GM21447 (cell line): ENCODE measurements at regions not wholly inside any gene's neighbourhood (a gene's known extent, or its start where the extent isn't known, plus 50 kb on each side); places are given as distances from the start of the nearest gene placed in this dataset.

Source experiments
- ATAC-seq: cut with Tn5 transposase; IDR thresholded peaks from one replicate; pipeline ENCODE4 v1.9.1; 2021; ENCODE audit not compliant: unreplicated experiment

DNA sequence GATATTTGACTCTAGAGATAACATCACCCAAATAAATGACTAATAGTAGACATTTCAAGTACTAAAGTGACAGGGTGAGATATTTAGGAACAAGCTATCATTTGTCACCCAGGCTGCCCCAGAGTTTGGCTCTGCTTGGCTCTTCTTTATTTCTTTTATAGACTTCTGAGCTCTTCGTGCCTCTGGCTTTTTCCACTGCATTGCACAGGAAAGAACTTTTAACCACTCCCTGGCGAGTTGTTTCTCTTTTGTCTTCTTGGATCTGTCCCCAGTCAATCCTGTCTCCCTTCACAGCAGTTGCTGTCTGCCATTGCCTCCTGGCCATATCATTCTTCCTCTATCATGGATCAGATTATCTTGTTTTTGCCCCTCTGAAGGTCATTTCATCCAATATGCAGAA is 339.2 kb upstream of the DCBLD2 start:
- ATAC-seq: no peak

DNA sequence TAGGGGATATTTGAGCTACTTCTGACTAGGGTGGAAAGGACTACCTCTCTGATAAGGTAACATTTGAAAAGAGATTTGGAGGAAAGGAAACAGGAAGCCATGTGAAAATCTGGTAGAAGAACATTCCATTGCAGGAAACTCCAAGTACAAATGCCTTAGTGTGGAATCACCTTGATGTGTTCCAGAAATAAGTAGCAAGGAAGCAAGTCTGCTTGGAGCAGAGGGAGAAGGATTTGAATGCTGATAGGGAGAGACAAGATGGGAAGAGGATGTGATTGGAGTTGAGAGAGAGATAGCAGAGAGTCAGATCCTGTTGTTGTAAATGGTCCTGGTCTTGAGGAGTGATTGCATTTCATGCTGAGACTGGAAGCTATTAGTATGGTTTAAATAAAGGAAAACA is 335.1 kb upstream of the DCBLD2 start:
- no peak for ATAC-seq

DNA sequence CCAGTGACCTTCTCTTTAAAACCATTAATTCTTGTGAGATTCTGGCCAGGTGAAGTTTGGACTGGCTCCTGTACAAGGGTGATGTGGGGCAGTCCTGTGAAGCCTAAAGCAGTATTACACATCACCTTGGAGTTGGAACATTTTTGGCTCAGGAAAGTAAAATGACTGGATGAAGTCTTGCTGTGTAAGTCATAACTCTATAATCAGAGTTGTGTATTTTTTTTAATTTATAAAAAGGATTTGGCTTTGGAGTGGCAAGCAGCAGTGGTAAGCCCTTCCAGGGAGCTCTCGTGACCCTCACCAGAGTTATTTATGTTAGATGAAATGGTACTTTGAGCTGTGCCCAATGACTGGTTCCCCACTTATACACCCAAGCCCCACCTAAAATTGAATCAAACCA is 331.2 kb upstream of the DCBLD2 start:
- ATAC-seq: no peak

DNA sequence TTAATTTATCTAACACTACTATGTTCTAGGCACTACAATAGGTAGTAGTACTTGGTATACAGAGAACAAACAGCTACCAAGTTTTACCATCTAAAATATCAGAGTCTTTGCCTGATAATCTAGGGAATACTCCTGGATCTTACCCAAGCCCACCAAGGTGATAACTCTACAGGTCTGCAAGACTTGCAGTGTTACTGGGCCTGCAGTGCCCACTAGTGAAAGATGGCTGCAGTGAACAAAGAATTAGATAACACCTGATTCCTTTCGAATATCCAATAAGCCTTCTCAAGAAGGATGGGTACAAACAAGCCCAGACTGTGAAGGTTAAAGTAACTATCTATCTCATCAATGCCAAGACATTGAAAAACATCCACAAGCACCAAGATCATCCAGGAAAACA is 317.0 kb upstream of the DCBLD2 start:
- ATAC-seq: no peak

DNA sequence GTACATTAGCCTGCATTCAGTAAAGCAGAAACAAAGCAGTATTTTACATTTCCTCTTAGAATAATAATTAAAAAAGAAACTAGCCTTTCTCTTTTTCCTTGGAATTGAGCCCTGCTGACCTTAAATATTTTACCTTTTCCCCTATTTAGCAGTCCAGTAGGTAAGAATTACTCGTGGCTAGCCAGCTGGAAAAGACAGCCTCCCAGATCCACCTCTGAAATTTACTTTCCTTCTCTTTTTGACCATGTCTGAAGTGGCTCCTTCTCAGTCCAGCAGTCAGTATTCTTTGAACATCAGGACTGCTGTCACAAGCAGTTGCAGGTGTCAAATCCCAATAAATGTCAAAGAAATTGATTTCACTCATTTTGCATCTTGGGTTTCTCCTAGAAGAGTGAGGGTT is 311.5 kb upstream of the DCBLD2 start:
- ATAC-seq: no peak

DNA sequence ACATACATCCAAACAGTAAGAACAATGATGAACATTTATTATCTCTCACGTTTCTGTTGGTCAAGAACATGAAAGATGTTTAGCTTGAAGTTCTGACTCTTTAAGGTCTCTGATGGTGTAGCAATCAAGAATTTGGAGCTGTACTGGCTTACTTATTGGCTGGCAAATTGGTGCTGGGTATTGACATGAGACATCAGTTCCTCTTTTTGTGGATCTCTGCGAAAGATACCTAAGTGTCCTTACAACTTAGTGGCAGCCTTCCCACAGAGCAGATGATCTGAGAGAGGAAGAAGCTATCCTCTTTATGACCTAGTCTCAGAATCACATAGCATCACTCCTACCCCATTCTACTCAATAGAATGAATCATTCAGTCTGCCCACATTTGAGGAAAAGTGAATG is 309.8 kb upstream of the DCBLD2 start:
- ATAC-seq: no peak

DNA sequence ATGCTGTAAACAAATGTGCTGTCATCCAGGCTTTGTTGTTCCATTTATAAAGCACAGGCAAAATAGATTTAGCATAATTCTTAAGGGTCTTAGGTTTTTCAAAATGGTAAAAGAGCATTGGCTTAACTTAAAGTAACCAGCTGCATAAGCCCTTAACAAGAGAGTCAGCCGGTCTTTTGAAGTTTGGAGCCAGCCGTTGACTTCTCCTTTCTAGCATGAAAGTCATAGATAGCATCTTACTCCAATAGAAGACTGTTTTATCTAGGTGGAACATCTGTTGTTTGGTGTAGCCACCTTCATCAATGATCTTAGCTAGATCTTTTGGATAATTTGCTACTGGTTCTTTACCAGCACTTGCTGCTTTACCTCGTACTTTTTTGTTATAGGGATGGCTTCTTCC is 297.5 kb upstream of the DCBLD2 start:
- no peak for ATAC-seq

DNA sequence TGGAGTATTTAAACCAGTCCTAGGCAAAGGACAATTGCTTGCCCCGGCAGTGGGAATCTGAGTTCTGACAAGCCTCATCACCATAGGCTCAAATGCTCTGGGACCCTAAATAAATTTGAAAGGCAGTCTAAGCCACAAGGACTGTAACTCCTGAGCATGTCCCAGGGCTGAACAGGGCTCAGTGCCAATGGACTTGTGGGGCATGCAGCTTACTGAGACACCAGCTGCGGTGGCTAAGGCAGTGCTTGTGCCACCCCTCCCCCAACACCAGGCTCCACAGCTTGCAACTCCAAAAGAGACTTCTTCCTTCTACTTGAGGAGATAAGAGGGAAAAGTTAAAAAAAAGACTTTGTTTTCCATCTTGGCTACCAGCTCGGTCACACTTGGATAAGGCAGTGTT is 289.7 kb upstream of the DCBLD2 start:
- ATAC-seq: no peak

DNA sequence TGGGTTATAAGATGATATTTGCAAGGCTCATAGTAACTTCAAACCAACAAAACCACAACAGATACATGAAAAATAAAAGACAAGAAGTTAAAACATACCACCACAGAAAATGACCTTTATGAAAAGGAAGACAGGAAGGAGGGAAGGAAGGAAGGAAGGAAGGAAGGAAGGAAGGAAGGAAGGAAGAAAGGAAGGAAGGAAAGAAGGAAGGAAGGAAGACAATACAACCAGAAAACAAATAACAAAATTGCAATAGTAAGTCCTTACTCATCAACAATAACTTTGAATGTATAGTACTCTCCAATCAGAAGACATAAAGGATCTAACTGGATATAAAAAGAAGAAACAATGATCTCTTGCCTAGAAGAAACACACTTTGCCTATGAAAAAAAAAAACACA is 287.4 kb upstream of the DCBLD2 start:
- ATAC-seq: no peak

DNA sequence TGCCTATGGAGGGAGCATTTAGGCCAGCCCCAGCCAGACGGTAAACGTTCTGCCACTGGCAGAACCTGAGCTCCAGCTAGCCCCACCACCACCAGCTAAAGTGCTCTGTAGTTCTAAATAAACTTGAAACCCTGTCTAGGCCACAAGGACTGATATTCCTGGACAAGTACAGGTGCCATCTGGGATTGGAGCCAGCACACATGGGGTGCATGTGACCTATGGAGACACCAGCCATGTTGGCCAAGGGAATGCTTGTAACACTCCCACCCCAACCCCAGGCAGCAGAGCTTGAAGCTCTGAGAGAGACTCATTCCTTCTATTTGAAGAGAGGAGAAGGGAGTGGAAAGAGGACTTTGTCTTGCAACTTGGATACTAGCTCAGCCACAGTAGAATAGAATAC is 284.5 kb upstream of the DCBLD2 start:
- ATAC-seq: no peak

DNA sequence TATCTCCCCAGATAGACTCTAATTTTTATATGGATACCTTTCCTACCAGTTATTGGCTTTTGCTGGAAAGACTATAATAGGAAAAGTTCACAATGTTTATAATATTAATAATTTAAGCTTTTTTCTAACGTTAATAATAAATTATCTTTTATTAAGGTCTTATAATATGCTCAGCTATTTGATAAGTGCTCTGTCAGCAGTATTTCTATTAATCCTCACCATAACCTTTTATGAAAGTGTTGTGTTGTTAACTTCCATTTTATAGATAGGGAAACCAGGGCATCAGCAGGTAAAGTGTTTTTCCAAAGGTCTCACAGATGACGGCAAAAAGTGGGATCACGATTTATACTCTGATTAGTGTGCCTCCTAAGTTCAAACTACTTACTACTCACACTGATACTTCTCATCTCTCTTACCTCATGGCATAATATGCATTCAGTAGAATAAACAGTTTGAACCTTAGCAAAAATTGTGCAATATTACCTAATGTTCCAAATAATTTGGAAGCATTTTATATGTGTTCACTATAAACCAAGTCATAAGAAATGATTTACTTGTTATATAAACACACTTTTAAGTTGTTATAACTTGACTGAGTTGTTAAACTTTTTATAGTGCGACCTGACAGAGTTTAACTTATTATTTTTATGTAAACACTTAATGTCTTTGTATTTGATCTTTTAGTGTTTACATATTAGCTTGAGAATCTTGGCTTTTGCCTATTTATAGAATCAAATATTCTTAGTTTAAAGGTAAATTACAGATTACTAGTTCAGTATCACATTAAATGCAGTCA is 274.9 kb upstream of the DCBLD2 start:
- no peak for ATAC-seq

DNA sequence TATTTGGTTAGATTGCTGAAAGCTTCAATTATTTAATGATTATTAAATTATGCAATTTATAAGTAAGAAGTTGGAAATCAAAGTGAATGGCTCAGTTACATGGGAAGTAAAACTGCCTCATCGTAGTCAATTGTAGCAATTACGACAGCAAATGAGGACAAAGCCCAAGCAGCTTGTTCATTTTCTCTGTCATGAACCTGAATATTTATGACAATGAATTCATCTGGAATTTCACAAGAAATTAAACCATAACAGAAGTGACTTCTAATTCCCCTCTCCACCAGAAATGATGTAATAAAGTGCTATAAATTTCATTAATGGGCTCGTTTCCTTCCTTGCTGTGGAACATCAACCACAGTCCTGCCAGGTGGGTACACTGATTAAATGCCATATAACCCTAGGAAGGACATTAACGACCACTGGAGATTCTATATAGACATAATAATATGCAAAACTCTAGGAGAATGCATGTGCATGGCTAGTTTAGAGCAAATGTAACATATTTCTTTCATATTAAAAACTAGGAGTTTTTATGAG is 273.8 kb upstream of the DCBLD2 start:
- no peak for ATAC-seq

DNA sequence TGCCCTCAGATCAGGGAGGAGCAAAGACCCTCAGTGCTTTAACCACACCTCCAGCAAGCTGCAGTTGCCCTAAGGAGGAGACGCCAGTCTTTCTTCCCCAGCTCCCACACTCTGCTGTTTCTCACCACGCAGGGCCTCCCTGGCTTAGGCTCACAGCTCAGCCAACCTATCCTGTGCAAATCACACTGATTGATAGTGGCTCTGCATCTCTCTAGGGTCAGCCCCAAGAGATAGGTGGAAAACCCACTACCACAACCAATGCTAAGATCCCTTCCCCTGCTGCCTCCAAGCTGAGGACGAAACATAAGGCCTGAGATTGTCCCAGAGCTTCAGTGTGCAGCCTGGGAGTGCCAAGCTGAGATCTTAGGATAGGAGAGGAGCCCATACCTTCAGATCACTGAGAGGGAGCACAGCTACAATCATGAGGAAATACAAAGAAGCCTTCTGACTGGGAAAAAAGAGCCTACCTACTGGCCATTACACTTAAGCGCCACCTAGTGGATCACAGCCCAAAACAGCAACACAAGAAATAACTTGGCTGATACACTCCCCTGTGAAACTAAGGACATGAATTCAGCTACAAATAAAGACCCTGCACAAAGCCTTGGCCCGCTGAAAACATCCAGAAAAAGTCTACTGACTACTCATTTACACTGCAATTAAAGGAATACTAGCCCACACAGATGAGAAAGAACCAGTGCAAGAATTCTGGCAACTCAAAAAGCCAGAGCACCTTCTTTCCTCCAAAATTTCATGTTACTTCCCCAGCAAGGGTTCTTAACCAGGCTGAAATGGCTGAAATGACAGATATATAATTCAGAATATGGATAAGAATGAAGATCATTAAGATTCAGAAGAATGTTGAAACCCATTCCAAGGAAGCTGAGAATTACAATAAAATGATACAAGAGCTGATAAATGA is 271.5 kb upstream of the DCBLD2 start:
- no peak for ATAC-seq

DNA sequence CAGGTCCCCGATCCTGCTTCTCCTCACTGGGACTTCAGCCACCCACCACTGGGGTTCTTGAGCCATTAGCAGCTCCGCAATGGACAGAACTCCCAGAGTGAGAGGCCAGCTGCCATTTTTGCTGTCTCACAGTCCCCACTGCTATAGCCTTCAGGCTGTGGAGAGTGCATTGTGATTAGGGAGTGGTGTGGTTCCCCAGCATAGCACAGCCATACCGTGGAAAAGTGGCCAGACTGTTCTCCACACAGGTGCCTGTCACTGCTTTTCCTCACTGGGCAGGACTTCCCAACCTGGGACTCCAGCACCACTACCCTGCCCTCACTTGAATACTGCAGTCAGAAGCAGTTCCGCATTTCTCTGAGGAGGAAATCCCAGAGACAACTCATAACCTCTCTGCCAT is 270.3 kb upstream of the DCBLD2 start:
- ATAC-seq: no peak

DNA sequence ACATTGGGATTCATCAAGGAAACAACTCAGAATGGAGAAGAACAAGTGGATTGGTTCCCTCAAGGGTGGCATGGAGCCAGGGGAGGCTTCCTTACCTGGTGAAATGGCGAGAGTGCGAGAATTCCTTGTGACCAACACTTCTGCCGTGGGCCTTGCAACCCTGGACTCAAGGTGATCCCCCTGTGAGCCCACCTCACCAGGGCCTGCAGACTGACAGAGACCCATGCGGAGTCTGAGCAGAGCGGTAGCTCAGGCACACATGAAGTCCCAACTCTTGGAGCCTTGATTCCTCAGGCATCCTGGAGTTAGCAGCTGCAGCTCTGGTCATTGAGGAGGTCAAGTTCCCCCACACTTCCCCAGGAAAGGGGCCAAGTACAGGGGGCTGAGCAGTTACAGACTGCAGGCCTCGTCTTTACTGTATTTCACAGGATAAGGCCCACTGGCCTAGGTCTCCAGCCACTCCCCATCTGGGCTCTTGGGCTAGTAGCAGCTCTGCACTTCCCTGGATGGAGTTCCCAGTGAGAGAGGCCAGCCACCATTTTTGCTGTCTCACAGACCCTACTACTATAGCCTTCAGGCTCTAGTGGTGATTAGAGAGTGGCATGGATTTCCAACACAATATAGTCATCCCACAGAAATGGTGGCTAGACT is 269.5 kb upstream of the DCBLD2 start:
- ATAC-seq: no peak

DNA sequence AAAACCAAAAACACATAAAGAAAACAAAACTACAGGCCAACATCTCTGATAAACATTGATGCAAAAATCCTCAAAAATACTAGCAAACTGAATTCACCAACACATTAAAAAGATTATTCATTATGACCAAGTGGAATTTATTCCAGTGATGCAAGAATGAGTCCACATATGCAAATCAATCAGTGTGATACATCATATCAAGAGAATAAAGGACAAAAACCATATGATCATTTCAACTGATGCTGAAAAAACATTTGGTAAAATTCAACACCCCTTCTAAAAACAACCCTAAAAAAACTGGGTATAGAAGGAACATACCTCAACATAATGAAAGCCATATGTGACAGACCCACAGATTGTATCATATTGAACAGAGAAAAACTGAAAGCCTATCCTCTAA is 265.6 kb upstream of the DCBLD2 start:
- no peak for ATAC-seq

DNA sequence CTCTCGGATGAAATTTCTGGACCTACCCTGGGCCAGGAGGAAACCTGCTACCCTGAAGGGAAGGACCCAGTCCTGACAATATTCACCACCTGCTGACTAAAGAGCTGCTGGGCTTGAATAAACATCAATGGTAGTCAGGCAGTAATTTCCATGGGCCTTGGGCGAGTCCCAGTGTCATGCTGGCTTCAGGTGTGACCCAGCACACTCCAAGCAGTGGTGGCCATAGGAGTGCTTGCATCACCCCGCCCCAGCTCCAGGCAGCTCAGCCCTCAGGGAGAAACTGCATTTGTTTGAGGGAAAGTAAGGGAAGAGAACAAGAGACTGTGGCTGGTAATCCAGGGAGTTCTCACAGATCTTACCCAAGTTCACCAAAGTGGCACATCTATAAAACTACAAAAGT is 261.8 kb upstream of the DCBLD2 start:
- ATAC-seq: no peak

DNA sequence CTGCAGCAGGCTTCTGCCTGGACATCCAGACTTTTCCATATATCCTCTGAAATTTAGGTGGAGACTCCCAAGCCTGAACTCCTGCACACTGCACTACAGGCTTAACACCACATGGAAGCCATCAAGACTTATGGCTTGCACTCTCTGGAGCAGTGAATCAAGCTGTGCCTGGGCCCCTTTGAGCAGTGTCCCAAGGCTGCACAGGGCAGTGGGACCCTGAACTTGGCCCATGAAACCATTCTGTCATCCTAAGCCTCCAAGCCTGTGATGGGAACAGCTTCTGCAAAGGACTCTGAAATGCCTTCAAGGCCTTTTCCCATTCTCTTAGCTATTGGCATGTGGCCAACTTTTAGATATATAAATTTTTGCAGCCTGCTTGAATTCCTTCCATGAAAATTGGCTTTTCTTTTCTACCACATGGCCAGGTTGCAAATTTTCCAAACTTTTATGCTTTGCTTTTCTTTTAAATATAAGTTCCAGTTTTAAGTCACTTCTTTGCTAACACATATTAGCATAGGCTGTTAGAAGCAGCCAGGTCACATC is 257.8 kb upstream of the DCBLD2 start:
- ATAC-seq: no peak

DNA sequence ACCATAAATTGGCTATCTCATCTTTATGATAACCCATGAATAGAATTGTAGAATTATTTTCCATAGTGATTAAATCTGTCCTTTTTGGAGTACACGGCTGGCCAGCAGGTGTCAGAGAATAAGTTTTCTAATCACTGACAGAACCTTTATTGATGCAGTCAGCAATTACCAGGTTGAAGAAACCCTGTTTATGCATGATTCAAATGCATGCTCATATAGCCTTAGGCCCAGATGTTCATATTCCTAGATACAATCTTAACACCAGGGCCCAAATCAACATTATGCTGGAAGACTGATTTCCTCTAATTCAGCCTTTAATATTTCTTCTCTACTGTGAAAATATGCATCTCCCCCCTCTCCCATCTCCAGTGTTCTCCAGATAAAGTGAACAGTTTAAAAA is 243.5 kb upstream of the DCBLD2 start:
- no peak for ATAC-seq

DNA sequence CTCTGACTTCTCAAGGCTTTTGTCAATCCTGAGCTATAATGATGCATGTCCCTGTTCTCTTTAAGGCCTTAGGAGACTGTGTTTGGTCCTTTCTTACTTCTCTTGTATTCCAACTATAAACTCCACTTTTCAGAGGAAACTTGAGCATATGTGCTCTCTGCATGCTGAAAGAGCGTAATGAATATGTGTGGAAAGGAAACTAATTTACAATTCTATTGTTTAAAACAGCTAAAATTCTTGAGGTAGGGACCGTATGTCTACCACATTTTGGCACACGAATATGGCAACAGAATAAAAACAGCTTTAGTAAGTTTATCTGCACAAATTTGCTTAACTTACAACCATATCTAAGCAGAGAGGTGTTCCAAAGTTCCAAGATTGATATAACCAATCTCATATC is 242.0 kb upstream of the DCBLD2 start:
- ATAC-seq: no peak

DNA sequence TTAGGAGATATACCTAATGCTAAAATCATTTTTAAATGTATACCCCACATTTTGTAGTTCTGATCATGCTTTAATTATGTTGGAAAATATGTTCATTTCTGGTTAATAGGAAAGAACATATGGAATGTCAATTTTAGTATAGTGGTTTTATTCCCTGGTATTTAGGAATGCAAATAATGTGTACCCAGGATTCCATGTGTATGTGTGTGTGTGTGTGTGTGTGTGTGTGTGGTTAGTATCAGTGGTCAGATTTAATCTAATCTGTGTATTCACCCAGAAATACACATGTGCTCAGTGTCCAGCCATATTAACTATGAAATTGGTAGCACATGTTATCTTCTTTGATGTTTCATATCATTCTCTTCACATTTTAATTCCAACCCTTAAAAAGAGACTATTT is 233.5 kb upstream of the DCBLD2 start:
- no peak for ATAC-seq
